ENCODE measurements at regions not wholly inside any gene's neighbourhood (a gene's known extent, or its start where the extent isn't known, plus 50 kb on each side); places are given as distances from the start of the nearest gene placed in this dataset.
"Not testable (repeated sequence)": the region's sequence is repeated elsewhere in the genome, so short reads cannot be mapped to it uniquely, and the experiment has no call there.

DNA sequence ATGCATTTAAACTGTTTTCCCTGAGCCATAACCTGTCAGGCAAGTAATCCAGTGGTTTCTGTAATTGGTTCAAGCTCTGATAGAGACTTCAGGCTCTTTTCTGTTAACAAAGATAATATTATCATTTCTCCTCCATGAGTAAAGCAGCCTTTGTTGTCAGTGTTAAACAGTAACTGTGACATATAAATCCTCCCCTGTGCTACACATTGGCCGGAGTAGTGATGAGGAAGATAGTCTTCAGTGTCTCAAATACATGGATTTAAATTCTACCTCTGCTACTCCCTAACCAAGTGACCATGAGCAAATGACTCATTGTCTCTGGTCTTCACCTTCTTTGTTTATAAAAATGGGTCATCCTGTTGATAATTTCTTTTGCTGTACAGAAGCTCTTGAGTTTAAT lies 615.5 kb upstream of the CHD1 start:
- DNase-seq, result no peak

- no peak for DNase-seq
These were observed 615.0 kb upstream of the CHD1 start for GRCh38 chr5:99543841-99544240.

GRCh38 chr5:99534241-99534640 lies 605.4 kb upstream of the CHD1 start:
- not testable (repeated sequence) for DNase-seq

GRCh38 chr5:99521666-99522065 lies 592.9 kb upstream of the CHD1 start:
- DNase-seq, result not testable (repeated sequence)

- not testable (repeated sequence) for DNase-seq
These were observed 587.2 kb upstream of the CHD1 start for GRCh38 chr5:99515864-99516490.

DNA sequence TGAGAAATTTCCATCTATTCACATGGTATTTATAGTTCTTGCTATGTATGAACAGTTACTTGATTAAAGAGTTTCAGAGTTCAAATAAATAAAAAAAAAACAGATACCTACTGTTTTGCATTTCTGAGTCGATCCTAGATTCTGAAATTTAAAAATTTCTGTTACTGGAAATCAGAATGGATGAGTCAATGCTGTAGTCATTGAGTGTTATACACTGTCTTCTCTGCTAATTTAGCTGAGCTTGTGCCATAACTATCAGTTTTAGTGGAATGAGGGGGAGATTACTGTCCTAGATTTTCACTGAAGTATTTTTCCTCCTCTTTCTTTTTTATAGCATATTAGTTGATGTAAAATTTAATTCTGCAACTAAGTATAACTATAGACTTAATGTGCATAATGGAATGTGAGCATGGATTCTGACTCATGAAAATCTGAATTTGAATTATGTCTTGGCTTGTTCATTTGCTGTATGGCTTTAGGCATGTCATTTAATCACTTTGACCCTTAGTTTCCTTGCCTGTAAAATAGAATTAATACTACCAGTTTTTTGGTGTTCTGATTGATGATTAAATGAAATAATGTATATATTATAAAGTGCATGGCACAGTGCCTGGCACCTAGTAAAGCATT lies 581.5 kb upstream of the CHD1 start:
- DNase-seq, result not testable (repeated sequence)

DNA sequence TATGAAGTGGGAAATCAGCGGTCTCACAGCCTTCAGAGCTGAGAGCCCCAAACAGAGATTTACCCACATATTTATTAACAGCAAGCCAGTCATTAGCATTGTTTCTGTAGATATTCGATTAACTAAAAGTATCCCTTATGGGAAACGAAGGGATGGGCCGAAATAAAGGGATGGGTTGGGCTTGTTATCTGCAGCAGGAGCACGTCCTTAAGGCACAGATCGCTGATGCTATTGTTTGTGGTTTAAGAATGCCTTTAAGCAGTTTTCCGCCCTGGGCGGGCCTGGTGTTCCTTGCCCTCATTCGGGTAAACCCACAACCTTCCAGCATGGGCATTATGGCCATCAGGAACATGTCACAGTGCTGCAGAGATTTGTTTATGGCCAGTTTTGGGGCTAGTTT lies 580.3 kb upstream of the CHD1 start:
- DNase-seq, result not testable (repeated sequence)

- not testable (repeated sequence) for DNase-seq
These were observed 566.6 kb upstream of the CHD1 start for GRCh38 chr5:99495456-99495855.

DNA sequence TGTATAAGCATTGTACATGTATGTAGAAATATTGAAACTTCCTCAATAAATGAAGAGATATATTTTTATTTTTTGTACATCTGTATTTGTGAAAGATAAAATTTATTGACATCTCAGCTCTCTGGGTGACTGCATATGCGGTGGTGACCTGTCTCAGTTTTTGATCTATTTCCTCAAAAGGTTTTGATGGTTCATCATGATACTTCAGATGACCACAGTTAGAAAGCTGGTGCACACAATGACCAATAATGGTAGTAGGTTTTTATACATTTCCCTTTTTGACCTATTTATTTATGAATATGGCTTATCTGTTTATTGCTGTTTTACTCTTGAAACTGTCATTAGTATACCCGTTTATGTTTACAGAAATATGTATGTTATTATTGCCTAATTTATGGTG lies 549.6 kb upstream of the CHD1 start:
- DNase-seq, result not testable (repeated sequence)

- DNase-seq, result not testable (repeated sequence)
These were observed 544.5 kb upstream of the CHD1 start for GRCh38 chr5:99473328-99473727.

DNA sequence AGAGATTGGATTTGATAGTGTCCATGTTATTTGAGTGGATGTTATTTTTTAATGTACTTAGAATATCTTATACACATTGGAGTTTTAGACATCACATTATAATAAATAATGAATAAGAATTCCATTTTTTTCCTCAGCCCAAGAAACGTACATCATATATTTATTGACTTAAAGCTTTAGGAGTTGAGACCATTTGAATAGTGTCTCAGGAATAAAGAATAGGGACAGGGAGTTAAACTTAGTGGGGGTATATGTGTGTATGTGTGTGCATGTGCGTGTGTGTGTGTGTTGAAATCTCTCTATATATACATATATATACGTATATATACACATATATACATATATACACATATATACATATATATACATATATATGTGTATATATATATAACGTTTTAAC lies 542.9 kb upstream of the CHD1 start:
- not testable (repeated sequence) for DNase-seq

- not testable (repeated sequence) for DNase-seq
These were observed 542.4 kb upstream of the CHD1 start for GRCh38 chr5:99471178-99471577.

- not testable (repeated sequence) for DNase-seq
These were observed 541.8 kb upstream of the CHD1 start for GRCh38 chr5:99470636-99471035.

- DNase-seq, result no peak
These were observed 531.9 kb upstream of the CHD1 start for GRCh38 chr5:99460701-99461100.

GRCh38 chr5:99453196-99453595 lies 524.4 kb upstream of the CHD1 start:
- DNase-seq, result no peak

GRCh38 chr5:99449786-99450185 lies 521.0 kb upstream of the CHD1 start:
- DNase-seq, result no peak

GRCh38 chr5:99445805-99446204 lies 517.0 kb upstream of the CHD1 start:
- DNase-seq, result no peak

- DNase-seq, result no peak
These were observed 512.4 kb upstream of the CHD1 start for GRCh38 chr5:99441235-99441634.

GRCh38 chr5:99438619-99439018 lies 509.8 kb upstream of the CHD1 start:
- no peak for DNase-seq

DNA sequence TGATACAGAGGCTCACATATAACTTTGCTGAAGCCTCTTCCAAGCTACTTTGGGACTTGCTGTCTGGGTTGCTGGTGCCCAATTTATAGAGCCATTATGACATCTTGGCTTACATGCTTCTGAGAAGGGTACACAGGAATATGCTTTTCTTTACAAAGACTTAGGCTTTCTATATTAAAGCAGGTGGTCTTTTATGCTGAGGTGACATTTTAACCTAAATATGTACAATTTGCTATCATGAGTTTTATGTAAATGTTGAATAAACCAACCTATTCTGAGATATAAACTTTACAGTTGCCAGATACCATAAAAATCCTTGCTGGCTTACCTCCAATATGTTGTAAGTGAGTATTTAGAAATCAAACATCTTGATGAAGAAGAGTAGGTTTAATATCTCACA lies 509.2 kb upstream of the CHD1 start:
- DNase-seq, result no peak

DNA sequence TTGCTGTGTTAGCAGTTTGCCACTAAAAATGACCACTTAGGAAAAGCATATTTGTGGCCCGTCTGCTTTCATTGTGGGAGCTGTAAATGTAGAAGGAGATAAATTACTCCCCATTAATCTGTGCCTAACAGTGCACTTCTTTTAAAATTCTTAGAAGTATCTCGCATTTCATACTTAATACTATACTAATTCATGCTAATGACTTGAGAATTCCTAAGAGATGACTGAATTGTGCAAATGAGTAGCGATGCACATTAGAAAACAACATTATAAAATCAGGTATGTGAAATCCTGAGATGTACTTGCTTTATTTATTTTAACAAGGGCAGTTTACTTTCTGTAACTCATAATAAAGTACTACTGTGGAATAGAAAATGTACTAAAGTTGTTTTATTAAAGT lies 494.6 kb upstream of the CHD1 start:
- DNase-seq, result not testable (repeated sequence)

DNA sequence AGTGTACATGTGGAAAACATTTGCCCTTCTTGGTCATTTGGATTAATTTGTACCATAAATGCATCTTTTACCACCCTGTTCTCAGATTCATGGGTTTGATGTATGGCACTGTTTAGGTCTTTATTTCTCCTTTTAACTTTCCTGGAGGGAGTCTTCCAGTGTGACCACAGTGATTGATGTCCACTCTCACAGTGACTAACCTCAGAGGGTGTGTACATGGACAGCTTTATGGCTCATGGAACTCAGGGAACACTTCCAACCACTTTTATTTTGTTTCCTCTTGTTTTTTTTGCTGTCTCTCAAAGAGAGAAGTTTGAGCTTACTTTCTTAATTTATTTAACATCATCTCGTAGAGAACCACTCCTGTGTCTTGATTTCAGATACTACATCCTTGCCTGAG lies 489.8 kb upstream of the CHD1 start:
- DNase-seq, result not testable (repeated sequence)

DNA sequence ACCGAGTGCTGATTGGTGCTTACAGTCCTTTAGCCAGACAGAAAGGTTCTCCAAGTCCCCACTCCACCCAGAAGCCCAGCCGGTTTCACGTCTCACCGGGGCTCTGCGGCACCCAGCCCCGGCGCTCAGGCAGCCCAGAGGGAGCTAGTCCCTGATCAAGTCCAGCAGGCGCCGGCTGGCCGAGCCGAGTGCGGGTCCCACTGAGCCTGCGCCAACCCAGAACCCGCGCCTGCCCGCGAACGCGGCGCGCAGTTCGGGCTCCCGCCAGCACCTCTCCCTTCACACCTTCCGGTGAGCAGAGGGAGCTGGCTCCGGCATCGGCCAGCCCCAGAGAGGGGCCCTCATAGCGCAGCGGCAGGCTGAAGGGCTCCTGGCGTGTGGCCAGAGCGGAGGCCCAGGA lies 481.6 kb upstream of the CHD1 start:
- not testable (repeated sequence) for DNase-seq

DNA sequence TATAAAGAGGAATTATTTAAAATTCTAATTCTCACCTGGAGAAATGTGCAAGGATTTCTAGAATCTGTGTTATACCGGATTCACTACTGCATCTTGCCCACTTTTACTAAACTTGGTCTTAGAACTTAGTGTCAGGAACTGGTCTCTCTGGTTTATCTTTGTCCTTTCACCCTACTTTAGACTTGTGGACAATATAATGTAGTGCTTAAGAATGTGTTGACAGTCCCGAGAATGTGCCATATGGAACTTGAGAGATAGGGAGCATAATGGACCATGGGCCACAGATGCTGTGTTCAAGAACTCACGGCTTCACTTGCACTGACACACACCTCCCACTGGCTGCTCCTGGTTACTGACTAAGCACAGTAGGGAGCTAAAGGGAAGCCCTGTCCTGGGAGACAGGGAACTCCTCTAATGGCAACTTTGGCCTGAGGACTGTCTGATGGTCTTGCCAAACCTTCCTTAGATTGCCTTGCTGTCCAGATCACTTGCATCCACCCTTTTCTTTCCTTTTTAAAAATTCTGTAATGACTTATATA lies 476.0 kb upstream of the CHD1 start:
- not testable (repeated sequence) for DNase-seq

- not testable (repeated sequence) for DNase-seq
These were observed 471.8 kb upstream of the CHD1 start for GRCh38 chr5:99400571-99400970.
